ENCODE measurements at regions not wholly inside any gene's neighbourhood (a gene's known extent, or its start where the extent isn't known, plus 50 kb on each side); places are given as distances from the start of the nearest gene placed in this dataset.

GRCh38 chr10:107942826-107943225 is 778.3 kb upstream of the SORCS1 start:
- no peak for DNase-seq

GRCh38 chr10:107933076-107933475 is 768.6 kb upstream of the SORCS1 start:
- DNase-seq, result no peak

- no peak for DNase-seq
Observed at GRCh38 chr10:107931808-107932207, 767.3 kb upstream of the SORCS1 start.

- DNase-seq, result no peak
Observed at GRCh38 chr10:107930037-107930436, 765.5 kb upstream of the SORCS1 start.

GRCh38 chr10:107924458-107924857 is 760.0 kb upstream of the SORCS1 start:
- DNase-seq, result no peak

- no peak for DNase-seq
Observed at GRCh38 chr10:107919626-107920235, 755.2 kb upstream of the SORCS1 start.

GRCh38 chr10:107918171-107918570 is 753.7 kb upstream of the SORCS1 start:
- DNase-seq, result no peak

GRCh38 chr10:107915215-107915610 is 750.7 kb upstream of the SORCS1 start:
- no peak for DNase-seq

- DNase-seq, result no peak
Observed at GRCh38 chr10:107914450-107915214, 750.1 kb upstream of the SORCS1 start.

GRCh38 chr10:107913317-107914294 is 749.1 kb upstream of the SORCS1 start:
- DNase-seq, result no peak

GRCh38 chr10:107901076-107901475 is 736.6 kb upstream of the SORCS1 start:
- no peak for DNase-seq

- DNase-seq, result no peak
Observed at GRCh38 chr10:107900131-107900530, 735.6 kb upstream of the SORCS1 start.

GRCh38 chr10:107899502-107900062 is 735.1 kb upstream of the SORCS1 start:
- no peak for DNase-seq

GRCh38 chr10:107899075-107899474 is 734.6 kb upstream of the SORCS1 start:
- DNase-seq, result no peak

GRCh38 chr10:107898392-107898791 is 733.9 kb upstream of the SORCS1 start:
- no peak for DNase-seq

- DNase-seq, result no peak
Observed at GRCh38 chr10:107894516-107894915, 730.0 kb upstream of the SORCS1 start.

GRCh38 chr10:107889105-107889504 is 724.6 kb upstream of the SORCS1 start:
- no peak for DNase-seq

GRCh38 chr10:107880185-107880584 is 715.7 kb upstream of the SORCS1 start:
- DNase-seq, result no peak

- no peak for DNase-seq
Observed at GRCh38 chr10:107873007-107873406, 708.5 kb upstream of the SORCS1 start.

- no peak for DNase-seq
Observed at GRCh38 chr10:107865691-107866090, 701.2 kb upstream of the SORCS1 start.

GRCh38 chr10:107859065-107859464 is 694.6 kb upstream of the SORCS1 start:
- DNase-seq, result no peak

- DNase-seq, result no peak
Observed at GRCh38 chr10:107856047-107856315, 691.5 kb upstream of the SORCS1 start.

- DNase-seq, result no peak
Observed at GRCh38 chr10:107855301-107856046, 691.0 kb upstream of the SORCS1 start.

All from SW 1271 (cell line).